ENCODE measurements at regions not wholly inside any gene's neighbourhood (a gene's known extent, or its start where the extent isn't known, plus 50 kb on each side); places are given as distances from the start of the nearest gene placed in this dataset.
A peak's percentile ranks its signal among the peaks of the same experiment; 100 is the strongest.

DNA sequence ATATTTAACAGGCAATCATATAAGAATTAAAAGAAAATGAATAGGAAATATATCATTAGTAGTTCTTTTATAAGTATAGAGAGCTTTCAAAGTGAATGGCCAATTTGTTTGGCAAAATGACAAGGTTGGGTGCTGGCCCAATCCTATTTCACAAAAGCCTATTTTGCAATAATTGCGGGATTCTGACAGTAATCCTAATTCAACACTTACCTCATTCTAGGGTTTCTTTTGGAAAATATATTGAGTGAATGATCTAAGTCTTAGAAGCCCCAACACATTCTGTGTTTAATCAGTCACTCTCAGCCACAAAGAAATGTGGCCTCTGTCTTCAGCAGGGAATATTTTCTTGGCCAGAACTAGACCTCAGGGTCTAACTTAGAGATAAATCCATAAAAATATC is 835.9 kb upstream of the ZNF608 start:
- Histone ChIP-seq H3K4me1 (replicated peaks in 1 of 2) (no peaks in the 10 kb centered on the region), H3K36me3 (replicated peaks in 1 of 2) (no peaks in the 10 kb centered on the region), H3K4me3 (no peak overlapping the region), H3K27ac (no peak overlapping the region), H3K9me3 (replicated peaks in 1 of 3) (no peaks in the 10 kb centered on the region), H3K27me3 (no peaks in the 10 kb centered on the region)
- TF ChIP-seq, protein P1, sequence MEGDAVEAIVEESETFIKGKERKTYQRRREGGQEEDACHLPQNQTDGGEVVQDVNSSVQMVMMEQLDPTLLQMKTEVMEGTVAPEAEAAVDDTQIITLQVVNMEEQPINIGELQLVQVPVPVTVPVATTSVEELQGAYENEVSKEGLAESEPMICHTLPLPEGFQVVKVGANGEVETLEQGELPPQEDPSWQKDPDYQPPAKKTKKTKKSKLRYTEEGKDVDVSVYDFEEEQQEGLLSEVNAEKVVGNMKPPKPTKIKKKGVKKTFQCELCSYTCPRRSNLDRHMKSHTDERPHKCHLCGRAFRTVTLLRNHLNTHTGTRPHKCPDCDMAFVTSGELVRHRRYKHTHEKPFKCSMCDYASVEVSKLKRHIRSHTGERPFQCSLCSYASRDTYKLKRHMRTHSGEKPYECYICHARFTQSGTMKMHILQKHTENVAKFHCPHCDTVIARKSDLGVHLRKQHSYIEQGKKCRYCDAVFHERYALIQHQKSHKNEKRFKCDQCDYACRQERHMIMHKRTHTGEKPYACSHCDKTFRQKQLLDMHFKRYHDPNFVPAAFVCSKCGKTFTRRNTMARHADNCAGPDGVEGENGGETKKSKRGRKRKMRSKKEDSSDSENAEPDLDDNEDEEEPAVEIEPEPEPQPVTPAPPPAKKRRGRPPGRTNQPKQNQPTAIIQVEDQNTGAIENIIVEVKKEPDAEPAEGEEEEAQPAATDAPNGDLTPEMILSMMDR (IDR thresholded peaks at IDR 0.05) = no peak
- TF ChIP-seq POLR2A (IDR thresholded peaks at IDR 0.05) = no peak
- intact Hi-C loops (cut with DNase I) = no loop called here
- WGBS, 4 donors = 29 to 53% (median 48%) methylated on average over 1 of the region's 1 CpG
- peak in 1 of 7 donors; percentile 29 for DNase-seq

DNA sequence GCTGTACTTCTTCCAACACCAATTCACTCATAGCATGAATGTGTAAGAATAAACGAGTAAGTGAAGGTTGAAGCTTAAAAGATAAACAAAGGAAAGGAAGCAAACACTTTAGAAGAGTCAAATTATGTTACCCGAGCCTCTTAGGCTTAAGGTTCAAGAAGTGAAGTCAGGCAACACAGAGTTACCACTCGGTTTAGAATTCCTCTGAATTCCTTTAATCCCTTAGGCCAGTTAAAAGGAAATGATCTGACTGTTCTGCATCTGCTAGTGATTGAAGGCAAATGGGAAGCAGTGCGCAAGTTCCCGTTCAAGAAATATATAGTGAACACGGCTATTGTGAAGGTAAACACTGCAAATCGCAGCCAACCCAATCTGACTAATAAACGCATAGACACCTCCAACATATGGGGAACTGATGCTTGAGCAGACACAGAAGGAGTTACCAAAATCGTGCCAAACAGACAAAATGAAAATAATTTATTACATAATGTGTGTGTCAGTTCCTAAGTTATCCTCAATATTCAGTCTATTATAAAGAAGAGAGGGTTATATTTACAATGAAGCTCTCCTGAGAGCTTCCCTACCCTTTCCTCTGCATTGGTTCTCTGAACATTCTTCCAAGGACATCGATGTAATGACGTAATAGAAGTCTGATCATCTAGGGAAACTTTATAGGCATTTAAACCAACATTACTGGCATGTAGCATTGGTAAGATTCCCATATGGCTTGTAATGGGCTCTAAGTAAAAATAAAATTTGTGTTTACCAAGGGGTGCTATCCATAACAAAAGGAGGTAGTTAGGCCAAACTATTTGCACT is 837.1 kb upstream of the ZNF608 start:
- 76 to 82% (median 77%) methylated on average over 11 of the region's 11 CpGs for WGBS, 4 donors
- Histone ChIP-seq H3K4me1 (replicated peaks in 1 of 2) (no peaks in the 10 kb centered on the region), H3K36me3 (replicated peaks in 1 of 2) (no peaks in the 10 kb centered on the region), H3K4me3 (no peak overlapping the region), H3K27me3 (no peaks in the 10 kb centered on the region), H3K9me3 (replicated peaks in 1 of 3) (no peaks in the 10 kb centered on the region), H3K27ac (no peak overlapping the region)
- intact Hi-C loops (cut with DNase I) = no loop called here
- TF ChIP-seq, protein P1 (IDR thresholded peaks at IDR 0.05) = no peak
- no peak for TF ChIP-seq POLR2A (IDR thresholded peaks at IDR 0.05)
- DNase-seq = no peak

GRCh38 chr5:125584140-125584520 is 837.7 kb upstream of the ZNF608 start:
- intact Hi-C loops (cut with DNase I) = no loop called here
- no peak for DNase-seq
- H3K4me3 ChIP-seq = no peak overlapping the region
- no peaks in the 10 kb centered on the region for H3K4me1 ChIP-seq (replicated peaks in 1 of 2)
- H3K36me3 ChIP-seq (replicated peaks in 1 of 2) = no peaks in the 10 kb centered on the region
- H3K27me3 ChIP-seq = no peaks in the 10 kb centered on the region
- H3K27ac ChIP-seq = no peak overlapping the region
- WGBS, 4 donors = 47 to 61% (median 57%) methylated on average over 3 of the region's 3 CpGs
- no peaks in the 10 kb centered on the region for H3K9me3 ChIP-seq (replicated peaks in 1 of 3)
- TF ChIP-seq POLR2A (IDR thresholded peaks at IDR 0.05) = no peak
- TF ChIP-seq, protein P1 (IDR thresholded peaks at IDR 0.05) = no peak

DNA sequence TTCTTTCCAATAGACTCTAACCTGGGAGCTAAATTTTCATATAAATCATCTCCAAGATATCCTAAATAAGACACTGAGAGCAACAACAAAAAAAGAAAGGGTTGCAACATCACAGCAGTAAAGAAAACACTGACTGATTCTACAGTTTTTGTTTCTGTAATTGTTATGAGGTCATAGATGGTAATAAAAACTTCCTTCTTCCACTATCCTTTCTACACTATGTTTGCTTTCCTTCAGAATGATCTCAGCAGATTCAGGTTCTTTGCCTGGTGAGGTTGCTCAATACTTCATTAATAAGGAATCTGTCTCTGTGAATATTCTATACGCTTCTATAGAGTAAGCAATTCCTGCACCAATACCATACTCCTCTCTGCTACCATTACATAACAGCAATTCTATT is 835.6 kb upstream of the GRAMD2B start:
- Histone ChIP-seq H3K9me3 (replicated peaks in 1 of 3) (no peaks in the 10 kb centered on the region), H3K4me3 (no peak overlapping the region), H3K27me3 (no peaks in the 10 kb centered on the region), H3K4me1 (replicated peaks in 1 of 2) (no peaks in the 10 kb centered on the region), H3K36me3 (replicated peaks in 1 of 2) (no peaks in the 10 kb centered on the region), H3K27ac (no peak overlapping the region)
- TF ChIP-seq, protein P1 (IDR thresholded peaks at IDR 0.05) = no peak
- TF ChIP-seq POLR2A (IDR thresholded peaks at IDR 0.05) = no peak
- no peak for DNase-seq
- intact Hi-C loops (cut with DNase I) = no loop called here
- WGBS, 4 donors = 90 to 93% (median 92%) methylated on average over 1 of the region's 1 CpG
